ENCODE measurements at regions not wholly inside any gene's neighbourhood (a gene's known extent, or its start where the extent isn't known, plus 50 kb on each side); places are given as distances from the start of the nearest gene placed in this dataset.

DNA sequence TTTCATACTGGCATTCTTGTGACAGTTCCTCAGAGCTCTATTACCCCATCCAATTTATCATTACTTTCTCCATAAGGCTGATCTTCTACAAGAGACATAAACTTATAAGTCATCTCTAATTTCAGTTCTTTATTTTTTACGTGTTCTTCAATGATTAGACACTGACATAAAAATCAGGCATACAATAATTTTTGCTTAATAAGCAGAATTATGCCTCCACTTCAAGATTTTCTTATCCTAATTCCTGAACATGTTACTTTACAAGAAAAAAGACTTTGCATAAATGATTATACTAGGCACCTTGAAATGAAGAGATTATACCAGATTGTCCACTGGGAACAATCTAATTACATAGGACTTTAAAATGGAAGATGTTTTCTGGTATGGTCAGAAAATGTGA is 1304.5 kb upstream of the SLC39A10 start:
- Mint-ChIP-seq H3K36me3 (peaks cover 0 to 7% (median 0%) of the 10 kb centered on the region in 3 donors), H3K27me3 (ENCODE audit: low read depth in 3 of 3) (peaks cover 0 to 2% (median 0%) of the 10 kb centered on the region in 3 donors), H3K27ac (no peak overlapping the region), H3K4me3 (no peak overlapping the region), H3K4me1 (no peaks in the 10 kb centered on the region), H3K9me3 (peaks cover 2 to 25% (median 8%) of the 10 kb centered on the region in 6 donors)
- no peak for DNase-seq

DNA sequence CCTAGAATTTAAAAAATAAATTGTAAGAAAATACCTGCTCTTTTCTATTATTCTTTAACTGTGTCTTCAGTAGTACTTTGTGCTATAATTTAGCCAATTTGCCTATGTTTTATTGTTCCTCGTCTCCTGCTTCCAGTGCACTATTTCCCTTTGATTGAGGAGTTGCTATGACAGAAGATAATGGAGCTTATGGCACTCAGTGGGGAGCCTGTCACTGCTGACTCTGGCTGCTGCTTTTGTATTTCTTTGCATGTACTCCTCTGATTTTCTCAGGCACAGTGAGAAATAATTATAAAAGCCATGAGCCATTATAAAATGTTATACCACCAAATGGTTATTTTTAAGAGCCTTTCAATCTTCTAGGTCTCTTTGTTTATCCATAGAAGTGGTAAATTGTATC is 1310.8 kb upstream of the SLC39A10 start:
- Mint-ChIP-seq H3K36me3 (no peaks in the 10 kb centered on the region), H3K4me3 (no peak overlapping the region), H3K27me3 (ENCODE audit: low read depth in 3 of 3) (no peaks in the 10 kb centered on the region), H3K9me3 (peaks cover 0 to 8% (median 0%) of the 10 kb centered on the region in 6 donors), H3K4me1 (no peaks in the 10 kb centered on the region), H3K27ac (no peak overlapping the region)
- no peak for DNase-seq

DNA sequence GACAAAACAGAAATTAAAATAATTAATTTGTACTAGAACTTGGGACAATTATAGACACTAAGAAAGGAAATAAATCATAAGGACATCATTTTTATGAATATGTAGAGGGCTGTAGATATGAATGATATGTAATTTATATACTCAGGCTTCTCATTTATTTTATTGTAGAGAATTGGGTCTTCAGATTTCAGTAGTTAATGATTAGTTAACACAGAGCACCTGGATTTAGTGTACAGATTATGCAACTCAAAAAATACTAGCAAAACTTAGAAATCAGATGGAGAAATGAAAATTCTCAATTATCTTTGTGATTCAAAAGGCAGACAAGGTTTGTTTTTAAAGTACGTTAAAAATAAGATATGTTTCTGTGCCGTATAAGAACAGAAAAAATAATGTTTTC is 1311.7 kb upstream of the SLC39A10 start:
- Mint-ChIP-seq H3K27me3 (ENCODE audit: low read depth in 3 of 3) (no peaks in the 10 kb centered on the region), H3K4me1 (no peaks in the 10 kb centered on the region), H3K9me3 (peaks cover 0 to 8% (median 0%) of the 10 kb centered on the region in 6 donors), H3K36me3 (no peaks in the 10 kb centered on the region), H3K27ac (no peak overlapping the region), H3K4me3 (no peak overlapping the region)
- no peak for DNase-seq

DNA sequence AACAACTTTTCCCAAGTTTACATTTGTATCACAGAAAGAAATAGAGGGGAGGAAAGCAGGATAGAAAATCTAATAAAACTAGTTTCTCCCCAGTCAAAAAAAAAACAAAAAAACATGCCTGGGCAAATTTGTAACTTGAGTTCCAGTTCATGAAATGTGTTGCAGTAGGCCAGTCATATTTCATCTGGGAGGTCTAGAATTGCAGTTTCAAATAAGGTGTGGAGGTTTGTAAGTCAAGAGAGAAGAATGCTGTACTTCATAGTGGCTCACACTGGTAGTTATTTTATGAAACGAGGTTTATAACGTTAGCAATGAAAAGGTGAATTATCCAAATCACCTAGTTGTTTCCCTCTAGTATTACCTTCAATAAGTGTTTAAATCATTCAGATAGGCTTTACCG is 1313.9 kb upstream of the SLC39A10 start:
- Mint-ChIP-seq H3K9me3 (peaks cover 0 to 8% (median 2%) of the 10 kb centered on the region in 6 donors), H3K4me3 (no peak overlapping the region), H3K27me3 (ENCODE audit: low read depth in 3 of 3) (no peaks in the 10 kb centered on the region), H3K36me3 (no peaks in the 10 kb centered on the region), H3K27ac (no peak overlapping the region), H3K4me1 (peaks cover 11 to 12% of the 10 kb centered on the region in 2 donors)
- DNase-seq: no peak

DNA sequence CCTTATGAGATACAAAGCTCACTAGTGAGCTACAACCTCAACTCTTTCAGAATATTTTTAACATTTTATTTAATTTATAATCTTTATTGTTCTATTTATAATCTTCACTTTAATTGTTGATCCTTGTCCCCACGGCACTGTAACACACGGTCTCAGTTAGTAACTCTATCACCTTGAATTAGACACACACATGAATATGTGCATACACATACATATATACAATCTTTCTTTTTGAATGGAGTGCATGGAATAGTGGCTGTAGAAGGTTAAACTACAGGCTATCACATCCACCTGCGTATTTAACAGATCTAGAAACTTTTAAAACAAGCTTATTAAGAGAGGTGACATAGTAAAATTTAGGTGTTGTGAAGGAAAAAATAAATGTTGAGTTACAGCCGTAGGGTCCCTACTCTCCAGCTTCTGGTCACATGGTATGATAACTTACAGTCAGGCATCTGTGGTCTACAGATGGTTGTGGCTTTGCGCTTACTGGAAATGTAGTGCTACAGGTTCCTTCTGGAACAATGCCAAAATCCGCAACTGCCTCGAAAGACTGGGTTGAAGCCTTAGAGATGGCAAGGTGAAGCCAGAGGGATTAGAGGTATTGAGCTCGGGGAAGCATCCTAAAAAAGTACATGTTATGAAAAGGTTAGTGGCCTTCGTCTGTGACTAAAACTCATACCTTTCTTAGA is 1324.1 kb upstream of the SLC39A10 start:
- no peak overlapping the region for H3K4me3 Mint-ChIP-seq

DNA sequence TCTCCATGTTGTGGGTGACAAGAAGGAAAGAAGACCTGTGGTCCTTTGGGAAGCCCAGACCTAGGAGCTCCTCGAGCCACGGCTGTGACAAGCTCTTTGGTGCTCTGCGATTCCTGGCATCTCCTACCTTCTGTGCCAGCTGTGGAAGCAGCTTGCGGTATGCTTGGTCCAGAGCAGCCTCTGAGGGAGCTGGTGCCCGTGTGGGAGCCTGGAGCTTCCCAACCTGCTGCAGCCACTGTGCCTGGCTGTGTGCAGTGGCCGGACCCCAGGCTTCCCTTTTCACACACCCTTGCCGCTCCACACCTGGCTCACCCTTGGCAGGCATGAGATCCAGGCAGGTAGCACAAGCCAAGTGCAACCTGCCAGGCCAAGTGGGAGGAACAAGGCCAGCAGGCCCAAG is 1328.6 kb upstream of the SLC39A10 start:
- Mint-ChIP-seq H3K4me3 (no peak overlapping the region), H3K9me3 (peaks cover 0 to 10% (median 4%) of the 10 kb centered on the region in 6 donors), H3K27me3 (ENCODE audit: low read depth in 3 of 3) (no peaks in the 10 kb centered on the region), H3K27ac (no peak overlapping the region), H3K36me3 (no peaks in the 10 kb centered on the region), H3K4me1 (peaks cover 0 to 4% of the 10 kb centered on the region in 2 donors)
- no peak for DNase-seq

More for the DNA sequence above, 1324.1 kb upstream of the SLC39A10 start:
- no peak for DNase-seq
- Mint-ChIP-seq H3K27me3 (ENCODE audit: low read depth in 3 of 3) (no peaks in the 10 kb centered on the region), H3K9me3 (peaks cover 0 to 8% (median 4%) of the 10 kb centered on the region in 6 donors), H3K4me1 (peaks cover 0 to 4% of the 10 kb centered on the region in 2 donors), H3K36me3 (no peaks in the 10 kb centered on the region), H3K27ac (no peak overlapping the region)

DNA sequence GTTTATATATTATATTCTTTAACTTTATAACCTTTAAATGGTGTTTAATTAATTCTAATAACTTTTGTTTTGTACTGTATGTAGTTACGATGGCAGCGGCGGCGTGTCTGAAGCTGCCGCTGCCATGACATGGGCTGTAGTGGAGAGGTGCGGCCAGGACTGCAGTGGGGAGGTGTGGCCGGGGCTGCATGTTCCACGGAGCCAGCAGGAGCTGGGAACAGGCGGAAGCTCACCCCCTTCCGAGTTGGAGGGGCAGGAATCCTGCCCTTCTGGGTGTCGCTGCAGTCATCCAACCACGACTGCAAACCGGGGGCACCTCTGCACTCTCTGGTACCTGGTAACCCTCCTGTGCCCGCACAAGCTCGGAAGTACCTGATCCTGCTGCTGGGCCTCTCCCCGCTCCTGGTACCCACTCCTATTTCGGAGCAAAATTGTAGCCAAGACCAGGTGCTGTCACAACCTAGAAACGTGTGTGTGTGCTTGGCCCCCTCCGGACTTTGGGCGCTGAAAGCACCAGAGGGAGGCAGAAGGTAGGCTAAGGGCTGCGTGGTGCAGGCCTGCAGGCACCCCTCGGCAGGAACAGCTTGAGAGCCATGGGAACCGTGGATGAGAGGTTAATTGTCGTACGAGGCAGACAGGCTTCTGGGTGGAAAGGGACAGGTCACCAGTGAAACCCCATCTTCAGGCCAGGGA is 1329.7 kb upstream of the SLC39A10 start:
- Mint-ChIP-seq H3K27ac (no peak overlapping the region), H3K27me3 (ENCODE audit: low read depth in 3 of 3) (no peaks in the 10 kb centered on the region), H3K9me3 (peaks cover 0 to 10% (median 2%) of the 10 kb centered on the region in 6 donors), H3K4me3 (no peak overlapping the region), H3K36me3 (no peaks in the 10 kb centered on the region), H3K4me1 (no peaks in the 10 kb centered on the region)
- DNase-seq: no peak

DNA sequence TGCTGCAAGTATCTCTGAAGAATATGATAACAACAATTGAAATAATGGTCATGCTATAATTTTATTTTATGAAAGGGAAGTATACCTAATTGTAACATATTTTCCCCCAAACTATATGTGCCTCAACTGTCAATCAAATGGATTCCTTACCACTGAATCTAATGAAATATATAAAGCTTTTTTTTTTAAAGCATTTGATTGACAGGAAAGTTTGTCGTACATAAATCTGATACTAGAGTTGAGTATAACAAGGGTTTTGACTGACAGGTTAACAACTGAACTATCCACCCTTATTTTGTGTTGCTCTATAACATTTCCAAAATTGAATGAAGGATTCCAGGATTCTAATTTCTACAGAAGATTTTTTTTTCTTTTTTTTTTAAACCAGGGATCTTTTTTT is 1333.3 kb upstream of the SLC39A10 start:
- H3K4me3 Mint-ChIP-seq: no peak overlapping the region
- no peaks in the 10 kb centered on the region for H3K27me3 Mint-ChIP-seq (ENCODE audit: low read depth in 3 of 3)
- H3K27ac Mint-ChIP-seq: no peak overlapping the region
- H3K9me3 Mint-ChIP-seq: peaks cover 0 to 7% (median 2%) of the 10 kb centered on the region in 6 donors
- H3K36me3 Mint-ChIP-seq: no peaks in the 10 kb centered on the region
- peaks cover 0 to 3% of the 10 kb centered on the region in 2 donors for H3K4me1 Mint-ChIP-seq
- DNase-seq: no peak

DNA sequence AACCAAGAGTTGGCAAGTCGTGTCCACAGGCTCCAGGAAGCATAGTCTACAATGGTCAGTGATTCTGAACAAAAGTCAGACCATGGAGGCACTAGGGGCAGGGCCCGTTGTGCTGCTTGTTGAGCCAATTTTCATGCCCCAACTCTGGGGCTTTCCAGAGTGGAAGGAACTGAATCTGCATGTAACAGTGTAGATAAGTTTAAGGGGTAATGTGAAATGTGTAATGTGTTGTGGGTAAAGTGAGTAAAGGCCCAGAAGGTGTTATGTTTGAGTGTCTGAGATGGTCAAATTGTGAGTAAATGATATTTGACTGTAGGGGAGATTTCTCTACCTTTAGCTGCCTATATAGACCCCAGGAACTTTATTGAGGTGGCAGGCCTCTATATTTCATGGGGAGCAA is 1336.5 kb upstream of the SLC39A10 start:
- no peaks in the 10 kb centered on the region for H3K27me3 Mint-ChIP-seq (ENCODE audit: low read depth in 3 of 3)
- H3K4me3 Mint-ChIP-seq: peak overlapping the region in 1 of 5 donors; percentile 5
- peaks cover 0 to 9% (median 3%) of the 10 kb centered on the region in 6 donors for H3K9me3 Mint-ChIP-seq
- H3K36me3 Mint-ChIP-seq: no peaks in the 10 kb centered on the region
- H3K27ac Mint-ChIP-seq: no peak overlapping the region
- H3K4me1 Mint-ChIP-seq: peaks cover 0 to 3% of the 10 kb centered on the region in 2 donors
- no peak for DNase-seq

DNA sequence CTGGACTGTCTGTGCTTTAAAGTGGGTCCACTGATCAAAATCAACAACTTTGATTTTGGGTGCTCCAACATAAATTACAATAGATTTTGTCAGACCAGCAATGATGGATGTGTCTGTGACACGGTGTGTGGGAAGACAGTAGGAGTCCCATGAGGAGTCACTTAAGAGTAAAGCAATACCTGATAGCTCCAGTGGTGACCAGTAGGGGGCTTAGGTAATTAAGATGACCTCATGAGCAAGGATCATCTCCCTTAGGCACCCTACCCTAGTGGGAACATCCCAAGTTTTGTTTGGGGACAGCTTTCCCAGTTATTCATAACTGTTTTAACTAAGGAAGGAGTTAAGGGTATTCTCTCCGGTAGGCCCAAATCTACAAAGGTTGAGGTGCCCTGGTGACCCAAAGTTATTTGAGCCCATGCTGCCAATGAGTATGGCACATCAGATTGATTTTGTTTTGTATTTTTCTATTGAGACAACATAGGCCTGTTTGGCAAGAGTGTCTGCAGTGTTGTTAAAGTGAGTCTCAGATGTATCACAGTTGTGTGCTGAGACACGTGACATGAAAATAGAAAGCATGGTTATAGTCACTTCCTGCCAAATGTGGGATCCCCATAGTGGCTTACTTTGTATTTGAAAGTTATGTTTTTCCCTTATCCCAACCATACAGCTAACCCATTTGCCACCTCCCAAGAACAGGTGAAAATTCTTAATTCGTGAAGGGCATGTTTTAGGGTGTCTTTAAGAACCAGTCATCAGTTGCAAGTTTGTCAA is 1337.6 kb upstream of the SLC39A10 start:
- no peak overlapping the region for H3K4me3 Mint-ChIP-seq
- peaks cover 0 to 3% of the 10 kb centered on the region in 2 donors for H3K4me1 Mint-ChIP-seq
- no peaks in the 10 kb centered on the region for H3K36me3 Mint-ChIP-seq
- H3K27ac Mint-ChIP-seq: no peak overlapping the region
- H3K9me3 Mint-ChIP-seq: peaks cover 0 to 9% (median 3%) of the 10 kb centered on the region in 6 donors
- DNase-seq: no peak
- no peaks in the 10 kb centered on the region for H3K27me3 Mint-ChIP-seq (ENCODE audit: low read depth in 3 of 3)

DNA sequence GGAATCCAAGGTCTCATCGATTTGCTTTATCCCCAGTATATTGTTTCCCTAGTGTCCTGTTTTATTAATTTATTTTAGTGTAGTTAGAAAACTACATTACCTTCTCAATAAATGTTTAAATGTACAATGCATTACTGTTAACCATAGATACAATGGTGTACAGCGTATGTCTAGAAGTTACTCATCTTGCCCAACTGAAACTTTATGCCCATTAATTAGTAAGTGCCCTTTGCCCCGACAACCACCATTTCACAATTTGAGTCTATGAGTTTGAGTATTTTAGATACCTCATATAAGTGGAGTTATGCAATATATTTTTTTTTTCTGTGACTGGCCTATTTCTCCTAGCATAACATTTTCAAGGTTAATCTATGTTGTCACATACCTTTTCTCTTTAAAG is 1343.0 kb upstream of the SLC39A10 start:
- Mint-ChIP-seq H3K36me3 (no peaks in the 10 kb centered on the region), H3K9me3 (peaks cover 0 to 6% (median 4%) of the 10 kb centered on the region in 6 donors), H3K27me3 (ENCODE audit: low read depth in 3 of 3) (no peaks in the 10 kb centered on the region), H3K4me1 (no peaks in the 10 kb centered on the region), H3K27ac (no peak overlapping the region), H3K4me3 (no peak overlapping the region)
- DNase-seq: no peak

DNA sequence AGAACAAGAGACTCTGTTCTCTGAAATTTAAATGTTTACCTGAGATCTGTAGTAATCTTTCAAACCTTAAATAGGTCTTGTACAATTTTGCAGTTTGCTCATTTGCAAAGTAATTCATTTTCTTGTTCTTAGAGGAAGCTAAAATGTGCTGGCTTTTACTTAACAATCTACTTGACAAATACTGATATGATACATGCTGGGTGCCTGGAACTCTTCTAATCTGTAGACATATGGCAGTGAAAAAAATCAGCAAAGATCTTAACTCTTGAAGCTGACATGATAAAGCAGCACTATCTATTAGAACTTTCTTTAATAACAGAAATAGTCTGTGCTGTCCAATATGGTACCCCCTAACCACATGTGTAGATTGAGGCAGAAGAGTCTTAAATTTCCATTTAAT is 1352.8 kb upstream of the SLC39A10 start:
- Mint-ChIP-seq H3K27me3 (ENCODE audit: low read depth in 3 of 3) (no peaks in the 10 kb centered on the region), H3K36me3 (no peaks in the 10 kb centered on the region), H3K4me1 (no peaks in the 10 kb centered on the region), H3K9me3 (peaks cover 0 to 17% (median 8%) of the 10 kb centered on the region in 6 donors), H3K4me3 (no peak overlapping the region), H3K27ac (no peak overlapping the region)
- DNase-seq: no peak

DNA sequence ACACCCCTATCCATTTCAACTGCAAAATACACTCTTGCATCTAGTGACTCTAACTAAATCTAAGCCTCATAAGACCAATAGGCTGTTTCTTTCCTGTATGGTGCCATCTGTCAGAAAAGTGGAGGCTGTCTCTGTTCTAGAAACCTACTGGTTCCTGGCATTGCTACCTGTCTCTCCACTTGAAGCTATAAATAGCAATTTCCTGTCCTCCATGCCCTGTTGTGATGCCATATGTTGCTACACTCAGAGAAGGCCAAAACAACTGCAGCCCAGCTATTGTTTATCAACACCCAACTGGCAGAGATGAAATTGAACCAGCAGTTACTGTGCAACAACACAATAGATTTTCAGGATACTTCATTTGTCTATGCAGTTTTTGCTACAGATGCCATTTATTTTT is 1355.1 kb upstream of the SLC39A10 start:
- Mint-ChIP-seq H3K27me3 (ENCODE audit: low read depth in 3 of 3) (no peaks in the 10 kb centered on the region), H3K36me3 (no peaks in the 10 kb centered on the region), H3K27ac (no peak overlapping the region), H3K9me3 (peaks cover 0 to 21% (median 5%) of the 10 kb centered on the region in 6 donors), H3K4me1 (no peaks in the 10 kb centered on the region), H3K4me3 (no peak overlapping the region)
- no peak for DNase-seq

DNA sequence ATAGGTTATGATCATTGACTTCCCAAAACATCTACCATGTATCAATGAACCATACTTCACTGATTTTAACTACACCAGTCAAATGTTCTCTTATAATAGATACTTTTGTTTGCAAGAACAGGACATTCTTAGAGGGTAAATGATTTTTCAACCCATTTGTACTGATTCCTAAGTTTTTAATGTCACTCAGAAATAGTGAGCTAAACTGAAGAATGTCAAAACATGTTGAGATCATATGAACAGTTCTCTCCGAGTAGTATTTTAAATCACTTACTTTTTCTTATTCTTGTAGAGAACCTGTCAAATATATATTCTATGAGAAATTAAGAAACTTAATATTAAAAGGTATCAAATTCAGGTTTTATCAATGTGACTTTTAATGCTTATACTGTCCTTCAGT is 1362.9 kb upstream of the SLC39A10 start:
- H3K27me3 Mint-ChIP-seq (ENCODE audit: low read depth in 3 of 3): peaks cover 0 to 2% (median 0%) of the 10 kb centered on the region in 3 donors
- H3K36me3 Mint-ChIP-seq: no peaks in the 10 kb centered on the region

More for the DNA sequence above, 1362.9 kb upstream of the SLC39A10 start:
- no peak for DNase-seq
- Mint-ChIP-seq H3K4me3 (no peak overlapping the region), H3K4me1 (no peaks in the 10 kb centered on the region), H3K9me3 (peaks cover 0 to 17% (median 7%) of the 10 kb centered on the region in 6 donors), H3K27ac (no peak overlapping the region)

Measured in immature natural killer cell (primary cell).